Activated T-cell treated with anti-CD3 and anti-CD28 coated beads, Interleukin-2, amount 50 U/mL, for 48 hours (primary cell): ENCODE measurements at regions not wholly inside any gene's neighbourhood (a gene's known extent, or its start where the extent isn't known, plus 50 kb on each side); places are given as distances from the start of the nearest gene placed in this dataset.
"Not testable (repeated sequence)": the region's sequence is repeated elsewhere in the genome, so short reads cannot be mapped to it uniquely, and the experiment has no call there.

Experiments
- DNase-seq, 2 experiments: peaks; one replicate each; pipeline ENCODE4 v3.0.0-alpha.2; 2020

DNA sequence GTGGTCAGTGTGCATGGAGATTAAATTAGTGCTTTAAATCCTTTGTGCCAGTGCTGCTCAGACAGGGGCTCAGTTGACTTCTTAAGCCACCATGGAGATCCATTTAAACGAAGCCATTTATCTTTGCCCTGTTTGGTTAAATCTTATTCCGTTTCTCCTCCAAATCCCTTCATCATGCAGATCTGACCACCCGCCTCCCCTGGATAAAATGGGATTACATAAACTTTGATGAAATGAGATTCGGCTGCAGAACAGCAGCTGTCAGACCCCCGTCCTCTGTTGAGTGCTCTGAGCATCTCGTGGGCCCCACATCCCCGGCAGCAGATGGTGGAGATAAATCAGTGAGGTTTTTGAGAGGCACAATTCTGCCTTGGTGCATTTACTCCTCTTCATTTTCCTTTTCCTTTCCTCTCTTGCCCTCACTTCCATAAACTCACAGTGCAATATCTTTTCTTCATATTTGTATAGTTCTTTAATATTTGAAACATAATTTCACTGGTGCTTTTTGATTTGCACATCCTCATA, 84.4 kb upstream of the TWIST2 start:
- DNase-seq: no peak

DNA sequence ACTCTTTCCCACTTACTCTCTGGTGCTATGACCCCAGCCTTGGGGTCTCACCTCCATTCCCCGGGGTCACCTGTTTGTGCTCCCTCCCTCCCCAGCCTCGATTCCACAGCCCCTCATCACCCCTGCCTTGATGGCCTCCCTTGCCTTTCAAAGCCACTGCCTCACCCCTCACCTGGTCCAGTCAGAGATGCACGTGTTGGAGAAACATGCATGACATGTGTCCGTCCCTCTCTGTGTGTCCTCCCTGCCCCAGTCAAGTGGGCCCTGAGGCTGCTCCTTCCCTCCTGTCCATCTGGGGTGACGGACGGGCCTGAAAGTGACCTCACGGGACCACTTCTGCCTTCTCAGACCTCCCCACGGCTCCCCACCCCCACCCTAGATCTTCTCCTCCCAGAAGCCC, 82.3 kb upstream of the TWIST2 start:
- no peak for DNase-seq

DNA sequence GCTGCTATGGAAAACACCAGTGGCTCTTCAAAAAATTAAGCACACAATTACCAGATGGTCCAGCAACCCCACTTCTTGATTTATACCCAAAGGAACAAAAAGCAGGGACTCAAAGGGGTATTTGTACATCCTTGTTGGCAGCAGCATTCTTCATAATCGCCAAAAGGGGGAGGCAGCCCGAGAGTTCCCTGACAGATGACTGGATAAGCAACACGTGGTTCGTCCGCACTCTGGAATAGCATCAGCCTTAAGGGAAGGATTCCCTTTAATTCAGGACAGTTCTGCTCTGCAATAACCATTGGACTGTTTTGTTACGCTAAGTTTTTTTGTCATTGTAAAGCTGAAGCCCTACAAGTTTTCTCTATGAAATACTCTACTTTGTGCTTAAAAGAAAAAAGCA, 76.7 kb upstream of the TWIST2 start:
- DNase-seq: no peak

DNA sequence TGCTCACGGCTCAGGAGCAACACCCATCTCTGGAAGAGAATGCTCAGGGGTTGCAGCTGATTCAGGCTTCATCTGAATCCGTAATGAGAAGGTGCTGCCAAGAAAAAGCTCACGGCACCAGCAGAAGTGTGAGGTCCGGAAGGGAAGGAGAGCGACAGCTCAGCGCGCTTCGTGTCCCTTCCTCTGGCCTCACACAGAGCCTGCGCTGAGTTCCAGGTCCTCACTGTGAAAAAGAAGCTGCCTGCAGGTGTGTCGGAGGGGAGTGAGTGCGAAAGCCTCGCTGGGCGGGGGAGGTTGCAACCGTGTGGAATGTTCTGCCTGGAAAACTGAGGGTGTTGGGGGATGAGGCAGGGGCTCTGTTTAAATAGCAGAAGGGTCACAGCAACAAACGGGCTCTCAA, 76.2 kb upstream of the TWIST2 start:
- no peak for DNase-seq

DNA sequence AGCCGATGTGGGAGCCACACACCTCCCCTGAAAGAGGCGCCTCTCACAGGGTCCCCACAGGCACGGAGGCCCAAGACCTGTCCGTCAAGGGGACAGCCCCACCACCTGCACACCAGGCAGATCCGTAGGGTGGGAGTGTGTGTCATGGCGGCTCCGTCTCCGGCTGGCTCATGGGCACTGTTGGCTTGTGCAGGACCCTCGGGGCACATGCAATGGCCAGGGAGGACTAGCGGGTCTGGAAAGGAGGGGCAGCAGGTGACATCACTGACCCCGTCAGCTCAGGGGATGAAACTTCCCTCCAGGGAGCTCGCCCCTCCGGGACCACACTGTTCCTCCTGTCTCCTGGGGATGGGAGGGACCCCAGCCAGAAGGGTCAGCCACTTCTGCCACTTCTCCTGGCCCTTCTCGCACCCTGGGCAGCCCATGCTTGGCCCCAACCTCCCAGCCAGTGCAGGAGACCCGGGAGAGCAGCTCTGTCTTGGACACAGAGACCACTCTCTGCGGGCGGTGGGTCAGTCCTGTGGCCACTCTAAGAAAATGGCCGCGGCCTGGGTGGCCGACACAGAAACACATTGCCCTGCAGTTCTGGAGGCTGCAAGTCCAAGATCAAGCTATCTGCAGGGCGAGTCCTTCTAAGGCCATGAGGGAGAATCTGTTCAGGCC, 75.1 kb upstream of the TWIST2 start:
- DNase-seq: no peak

DNA sequence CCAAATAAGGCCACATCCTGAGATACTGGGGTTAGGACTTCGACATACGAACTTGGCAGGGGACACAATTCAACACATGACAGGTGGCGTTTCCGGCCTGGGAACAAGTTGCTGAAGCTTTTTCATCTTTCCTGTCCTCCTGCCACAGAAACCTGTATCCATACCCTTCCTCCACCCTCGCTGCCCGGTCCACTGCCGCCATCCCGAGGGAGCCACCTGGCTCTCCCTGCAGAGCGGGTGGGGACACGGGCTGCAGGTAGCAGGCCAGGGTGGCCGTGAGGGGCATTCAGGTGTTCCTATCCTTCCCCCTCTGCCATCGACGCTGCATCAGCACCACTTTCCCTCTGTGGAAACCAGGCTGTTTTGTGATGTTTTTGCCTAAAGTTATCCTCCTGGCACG, 74.4 kb upstream of the TWIST2 start:
- no peak for DNase-seq

DNA sequence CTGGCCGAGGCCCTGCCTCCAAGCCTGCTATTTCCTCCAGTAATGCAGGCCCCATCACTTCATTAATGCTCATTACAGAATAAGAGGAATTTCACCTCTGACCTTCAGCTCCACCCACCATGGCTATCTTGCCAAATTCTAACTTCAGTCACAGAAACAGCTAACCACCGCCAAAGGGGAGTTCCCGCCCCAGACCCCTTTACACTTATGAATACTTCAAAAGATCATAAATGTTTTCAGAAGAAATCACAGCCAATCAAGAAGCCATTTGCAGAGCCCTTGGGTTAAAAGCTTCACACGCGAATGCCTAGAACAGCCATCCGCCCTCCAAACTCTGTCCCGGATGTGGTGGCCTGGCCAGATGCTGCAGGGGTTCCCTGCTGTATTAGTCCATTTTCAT, 73.8 kb upstream of the TWIST2 start:
- no peak for DNase-seq

DNA sequence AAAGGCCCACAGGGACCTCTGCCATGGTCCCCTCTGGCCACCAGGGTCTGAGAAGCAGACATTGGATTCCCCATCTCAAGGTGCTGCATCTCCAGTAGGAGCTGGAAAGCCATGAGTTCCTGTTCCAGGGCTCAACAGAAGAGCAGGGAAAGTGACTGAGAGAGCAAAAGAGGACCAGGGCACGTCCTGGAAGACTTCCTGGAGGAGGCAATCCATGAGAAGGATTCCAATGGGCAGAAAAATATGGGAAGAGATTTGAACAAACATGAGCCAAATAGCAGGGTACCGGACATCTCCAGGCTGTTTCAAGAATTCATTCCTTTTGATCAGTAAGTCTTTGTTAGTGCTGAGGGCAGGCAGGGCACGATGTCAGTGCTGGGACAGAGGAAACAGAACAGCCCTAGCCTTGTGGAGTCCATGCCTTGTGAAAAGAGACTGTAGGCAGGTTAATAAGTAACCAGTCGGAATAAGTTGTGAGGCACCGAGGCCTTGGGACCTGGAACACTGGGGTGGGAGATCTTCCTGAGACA, 72.8 kb upstream of the TWIST2 start:
- no peak for DNase-seq

DNA sequence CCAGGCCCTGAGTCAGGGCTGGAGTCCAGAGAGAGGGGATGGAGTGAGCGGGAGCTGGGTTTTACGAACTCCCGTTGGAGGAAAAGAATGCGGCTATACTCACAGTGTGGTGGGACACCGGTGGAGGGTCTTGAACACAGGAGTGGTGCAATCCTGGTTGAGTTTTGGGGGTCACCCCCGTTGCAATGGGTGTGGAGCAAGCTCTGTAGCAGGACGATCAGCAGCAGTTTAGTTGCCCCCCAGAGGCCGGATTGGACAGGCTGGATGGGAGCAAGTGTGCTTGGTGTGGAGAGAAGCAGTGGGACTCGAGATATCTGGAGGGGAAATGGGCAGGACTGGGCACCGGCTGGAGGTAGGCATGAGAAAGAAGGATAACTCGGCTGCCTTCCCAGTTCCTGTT, 72.3 kb upstream of the TWIST2 start:
- no peak for DNase-seq

DNA sequence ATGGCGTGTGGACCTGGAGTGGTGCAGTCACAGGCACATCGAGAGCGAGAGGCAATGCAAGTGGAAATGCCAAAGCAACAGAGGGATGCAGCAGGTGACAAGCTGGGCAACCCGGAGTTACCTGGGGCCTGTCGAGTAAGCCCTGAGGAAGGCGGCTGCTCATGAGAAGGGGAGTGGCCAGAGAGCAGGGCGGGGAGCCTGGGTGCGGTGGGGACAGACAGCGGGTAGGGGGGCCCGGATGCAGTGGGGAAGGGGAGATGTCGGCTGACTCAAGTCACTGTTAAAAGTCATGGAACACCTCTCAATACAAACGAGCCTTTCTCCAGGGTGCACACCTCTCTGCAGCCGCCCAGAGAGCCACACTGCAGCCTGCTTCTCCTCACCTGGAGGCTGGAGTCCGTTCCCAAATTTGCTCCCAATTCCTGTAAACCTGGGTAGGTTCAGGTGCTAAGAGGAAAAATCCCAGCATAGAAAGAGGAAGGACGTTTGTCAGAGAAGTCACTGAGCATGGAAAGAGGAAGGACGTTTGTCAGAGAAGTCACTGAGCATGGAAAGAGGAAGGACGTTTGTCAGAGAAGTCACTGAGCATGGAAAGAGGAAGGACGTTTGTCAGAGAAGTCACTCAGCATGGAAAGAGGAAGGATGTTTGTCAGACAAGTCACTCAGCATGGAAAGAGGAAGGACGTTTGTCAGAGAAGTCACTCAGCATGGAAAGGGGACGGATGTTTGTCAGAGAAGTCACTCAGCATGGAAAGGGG, 71.7 kb upstream of the TWIST2 start:
- no peak for DNase-seq

DNA sequence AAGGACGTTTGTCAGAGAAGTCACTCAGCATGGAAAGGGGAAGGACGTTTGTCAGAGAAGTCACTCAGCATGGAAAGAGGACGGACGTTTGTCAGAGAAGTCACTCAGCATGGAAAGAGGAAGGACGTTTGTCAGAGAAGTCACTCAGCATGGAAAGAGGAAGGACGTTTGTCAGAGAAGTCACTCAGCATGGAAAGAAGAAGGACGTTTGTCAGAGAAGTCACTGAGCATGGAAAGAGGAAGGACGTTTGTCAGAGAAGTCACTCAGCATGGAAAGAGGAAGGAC, 71.2 kb upstream of the TWIST2 start:
- DNase-seq: not testable (repeated sequence)

DNA sequence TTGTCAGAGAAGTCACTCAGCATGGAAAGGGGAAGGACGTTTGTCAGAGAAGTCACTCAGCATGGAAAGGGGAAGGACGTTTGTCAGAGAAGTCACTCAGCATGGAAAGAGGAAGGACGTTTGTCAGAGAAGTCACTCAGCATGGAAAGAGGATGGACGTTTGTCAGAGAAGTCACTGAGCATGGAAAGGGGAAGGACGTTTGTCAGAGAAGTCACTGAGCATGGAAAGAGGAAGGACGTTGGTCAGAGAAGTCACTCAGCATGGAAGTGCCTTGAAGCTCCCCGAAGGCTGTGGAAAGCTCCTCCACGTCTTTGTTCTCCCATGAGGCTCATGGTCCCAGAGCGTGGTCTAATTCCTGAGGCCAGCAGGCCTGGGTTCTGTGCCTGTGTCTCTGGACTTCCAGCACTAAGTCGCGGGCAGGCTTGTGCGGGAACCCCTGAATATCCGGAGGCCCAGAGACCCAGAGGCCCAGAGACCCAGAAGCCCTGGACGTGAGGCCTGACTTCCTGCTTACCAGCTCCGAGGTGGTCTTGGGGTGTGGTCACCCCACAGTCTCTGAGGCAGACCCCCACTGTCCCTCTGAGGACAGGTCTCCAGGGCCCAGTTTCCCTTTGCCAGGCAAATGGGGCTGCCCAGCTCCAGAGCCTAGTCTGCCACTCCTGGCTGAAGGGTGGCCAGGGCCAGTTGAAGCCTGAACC, 70.4 kb upstream of the TWIST2 start:
- DNase-seq: no peak

DNA sequence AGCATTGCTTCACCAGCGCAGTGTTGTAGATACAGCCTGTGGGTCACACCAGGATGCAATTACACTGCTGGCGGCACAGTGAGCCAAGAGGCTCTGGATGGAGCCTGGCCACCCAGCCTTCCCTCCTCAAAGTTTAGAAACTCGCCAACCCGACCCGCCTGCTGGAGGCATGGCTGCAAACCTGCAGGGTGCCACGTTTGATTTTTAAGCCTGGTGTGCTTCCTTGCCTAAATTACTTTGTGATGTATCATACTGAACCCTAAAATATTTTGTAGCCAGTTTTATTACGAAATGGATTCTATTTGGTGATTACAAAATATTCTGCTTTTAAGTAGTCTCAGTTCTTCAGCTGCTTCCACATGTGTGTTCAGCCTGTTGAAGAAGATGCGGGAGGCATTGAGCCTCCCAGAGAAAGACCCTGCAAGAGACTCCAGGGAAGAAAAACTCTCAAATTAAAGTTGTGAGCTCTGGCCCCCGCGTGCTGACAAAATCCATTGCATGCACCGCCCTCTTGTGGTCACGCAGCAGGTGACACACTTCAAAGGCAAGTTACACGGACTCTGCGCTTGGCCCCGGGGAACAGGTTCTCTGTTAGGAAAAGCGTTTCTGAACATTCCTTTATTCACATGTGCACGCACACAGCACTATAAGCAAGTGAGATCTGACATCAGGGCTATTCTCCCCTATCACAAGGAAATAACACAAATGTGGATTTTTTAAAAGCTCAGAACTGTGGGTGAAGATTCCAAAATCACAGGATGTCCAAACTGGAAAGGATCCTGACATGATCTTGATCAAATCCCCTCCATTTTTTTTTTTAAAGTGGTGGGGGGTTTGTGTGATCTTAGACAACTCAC, 63.0 kb upstream of the TWIST2 start:
- peak; percentile 65 to 69 for DNase-seq

DNA sequence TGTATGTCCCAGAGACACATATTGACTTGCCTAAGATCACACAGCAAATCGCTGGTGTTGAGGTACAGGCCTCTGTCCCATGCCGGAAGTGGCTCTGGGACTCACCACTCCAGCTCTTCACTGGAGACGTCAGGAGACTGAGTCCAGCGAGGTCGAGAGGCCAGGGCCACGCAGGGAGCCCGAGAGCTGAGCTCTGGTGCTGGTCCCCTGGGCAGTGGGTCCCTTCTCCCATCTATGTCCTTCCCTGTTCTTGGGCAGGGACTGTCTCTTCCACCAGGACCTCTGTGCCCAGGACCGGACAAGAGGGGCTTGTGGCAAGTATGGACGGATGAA, 62.4 kb upstream of the TWIST2 start:
- no peak for DNase-seq

DNA sequence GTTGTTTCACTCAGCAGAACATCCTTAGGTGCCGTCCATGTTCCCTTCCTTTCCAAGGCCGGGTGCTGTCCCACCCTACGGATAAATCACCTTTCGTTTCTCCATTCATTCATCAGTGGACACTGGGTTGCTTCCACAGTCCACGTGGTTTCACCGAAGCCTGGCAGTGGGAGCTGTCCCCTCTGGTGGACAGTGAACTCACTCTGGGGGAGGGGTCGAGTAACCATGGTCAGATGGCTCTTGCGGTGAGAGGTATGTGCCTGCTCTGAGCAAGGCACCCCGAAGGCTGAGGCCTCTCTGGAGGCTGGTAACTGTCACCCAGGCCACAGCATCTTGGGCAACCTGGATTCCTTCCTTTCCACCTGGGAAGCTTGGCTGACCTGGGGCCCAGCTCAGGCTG, 61.5 kb upstream of the TWIST2 start:
- no peak for DNase-seq

DNA sequence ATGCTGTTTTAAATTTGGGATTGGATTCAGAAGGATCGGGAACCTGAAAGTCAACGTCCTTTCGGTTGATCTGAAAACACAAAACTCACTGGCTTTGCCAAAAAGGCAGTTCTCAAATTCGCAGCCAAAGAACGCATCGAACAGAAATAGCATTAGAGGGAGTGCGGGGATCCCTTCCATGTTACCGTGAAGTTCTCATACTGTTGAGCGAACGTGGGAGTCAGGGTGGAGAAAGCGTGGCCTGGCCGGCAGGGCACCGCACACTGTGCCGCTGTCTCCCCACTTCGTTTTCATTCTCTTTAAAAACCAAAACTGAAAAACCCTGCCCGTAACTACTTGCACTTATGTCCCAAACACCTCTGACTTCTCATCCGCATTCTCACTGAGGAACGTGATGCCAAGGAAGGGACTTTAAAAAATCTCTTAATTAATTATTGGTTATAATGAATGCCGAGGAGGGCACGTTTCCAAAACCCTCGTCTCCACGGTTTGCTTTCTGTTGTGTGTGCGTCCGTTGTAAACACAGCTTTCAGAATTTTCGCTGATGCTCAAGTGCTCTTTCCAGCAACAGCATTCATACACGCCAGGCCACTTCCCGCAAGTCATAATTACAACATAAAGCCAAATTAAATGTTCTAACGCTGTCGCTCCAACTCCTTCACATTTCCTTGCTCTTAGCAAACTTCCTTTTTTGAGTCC, 60.9 kb upstream of the TWIST2 start:
- no peak for DNase-seq

DNA sequence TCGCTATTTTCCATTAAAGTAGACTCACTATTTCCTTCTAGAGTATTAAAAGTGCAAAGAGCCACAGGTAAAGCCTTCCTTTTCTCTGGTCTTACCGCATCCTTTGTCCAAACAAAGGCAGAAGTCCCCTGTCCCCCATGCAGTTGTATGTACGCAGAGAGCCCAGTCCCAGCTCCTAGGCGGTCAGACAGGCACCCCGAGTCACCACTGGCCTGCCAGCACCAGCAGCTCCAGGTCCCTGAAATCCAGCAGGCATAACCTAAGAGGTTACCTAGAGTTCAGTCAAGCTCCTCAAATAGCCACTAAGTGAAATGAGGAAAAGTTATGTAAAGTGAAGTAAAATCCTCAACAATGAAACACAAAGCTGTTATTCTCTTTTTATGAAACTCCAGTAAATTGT, 60.4 kb upstream of the TWIST2 start:
- DNase-seq: no peak

DNA sequence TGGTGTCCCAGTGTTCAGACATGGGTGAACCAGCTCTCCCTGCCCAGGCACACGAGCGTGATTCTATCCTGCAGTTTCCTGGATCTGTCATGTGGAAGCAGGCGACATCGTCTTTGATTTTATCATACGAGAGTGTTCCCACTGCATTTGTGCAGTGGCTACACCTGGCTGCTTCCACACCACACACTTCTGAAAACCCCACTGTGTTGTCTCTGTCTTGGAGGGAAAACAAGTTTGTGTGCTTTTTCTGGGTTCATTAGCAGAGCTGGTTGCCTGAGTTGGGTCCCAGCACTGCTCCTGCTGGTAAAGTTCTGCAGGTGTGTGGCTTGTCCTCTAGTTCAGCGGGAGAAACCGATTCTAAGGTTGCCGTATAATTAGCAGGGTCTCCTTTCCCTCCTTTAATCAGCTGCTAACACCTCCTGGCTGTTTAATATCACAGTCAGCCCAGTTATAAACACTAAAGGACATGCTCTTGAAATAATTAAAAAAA, 58.5 kb upstream of the TWIST2 start:
- DNase-seq: no peak

DNA sequence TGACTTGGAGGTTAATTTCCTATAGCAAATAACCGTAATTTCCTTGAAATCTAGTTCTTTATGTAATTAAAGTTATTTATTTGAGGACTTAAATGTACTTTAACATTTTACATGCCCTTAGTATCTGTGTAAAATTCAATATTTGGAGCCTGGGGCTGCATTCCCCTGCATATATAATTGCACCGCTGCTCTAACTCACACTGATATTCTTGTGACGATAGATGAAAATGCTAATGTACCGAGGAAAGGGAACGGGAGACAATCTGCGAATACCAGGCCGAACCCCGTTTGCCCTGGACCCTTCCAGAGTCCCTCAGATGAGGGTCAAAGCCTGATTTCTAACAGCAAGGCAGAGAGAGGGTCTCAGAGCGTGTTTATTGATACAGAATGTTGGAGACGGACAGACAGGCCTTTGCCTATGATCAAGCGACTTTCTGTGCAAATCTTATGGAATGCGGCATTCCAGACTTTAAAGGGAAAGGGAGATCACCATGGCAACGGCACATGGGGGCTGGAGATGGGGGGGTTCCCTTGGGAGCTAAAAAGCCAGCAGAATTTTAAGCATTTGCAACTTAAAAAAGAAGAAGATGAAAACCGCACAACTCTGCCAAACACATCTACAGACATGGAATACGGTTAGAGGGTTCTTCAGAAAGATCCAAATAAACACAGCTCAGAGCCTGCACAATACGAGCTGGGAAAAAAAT, 57.6 kb upstream of the TWIST2 start:
- DNase-seq: no peak

DNA sequence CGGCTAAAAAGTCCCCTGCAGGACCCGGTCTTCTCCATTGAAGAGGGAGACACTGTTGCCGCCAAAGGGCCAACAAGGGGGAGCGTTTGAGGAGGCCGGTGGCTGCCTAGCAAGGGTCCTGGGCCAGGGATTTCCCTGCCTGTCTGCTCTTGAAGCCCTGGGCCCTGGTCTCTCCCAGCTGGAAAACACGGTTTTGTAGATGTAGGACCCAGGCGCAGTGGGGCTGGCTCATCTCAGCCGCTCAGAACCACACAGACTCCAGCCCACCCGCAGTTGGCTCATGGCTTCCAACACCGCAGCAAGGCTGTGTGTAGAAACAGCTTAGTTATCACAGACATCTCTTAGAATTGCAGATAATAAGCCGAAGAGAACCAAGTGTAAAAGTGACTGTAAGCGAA, 57.1 kb upstream of the TWIST2 start:
- no peak for DNase-seq

DNA sequence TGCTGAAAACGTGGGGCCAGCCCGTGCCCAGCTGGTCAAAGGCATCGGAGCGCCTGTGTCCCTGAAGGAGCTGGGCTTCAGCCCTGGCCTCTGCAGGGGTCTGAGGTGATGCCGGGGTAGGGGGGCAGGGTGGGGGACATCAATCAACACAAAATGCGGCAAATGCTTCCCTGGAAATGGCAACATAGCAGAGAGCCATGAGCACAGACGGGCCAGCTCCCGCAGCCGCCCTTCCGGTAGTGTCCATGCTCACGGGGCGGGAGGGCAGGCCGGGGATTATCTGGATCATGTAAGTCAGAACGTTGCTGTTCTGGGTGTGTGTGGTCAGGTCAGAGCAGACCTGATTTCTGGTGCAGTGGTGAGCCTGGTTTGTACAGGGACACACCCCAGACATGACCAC, 56.5 kb upstream of the TWIST2 start:
- no peak for DNase-seq

DNA sequence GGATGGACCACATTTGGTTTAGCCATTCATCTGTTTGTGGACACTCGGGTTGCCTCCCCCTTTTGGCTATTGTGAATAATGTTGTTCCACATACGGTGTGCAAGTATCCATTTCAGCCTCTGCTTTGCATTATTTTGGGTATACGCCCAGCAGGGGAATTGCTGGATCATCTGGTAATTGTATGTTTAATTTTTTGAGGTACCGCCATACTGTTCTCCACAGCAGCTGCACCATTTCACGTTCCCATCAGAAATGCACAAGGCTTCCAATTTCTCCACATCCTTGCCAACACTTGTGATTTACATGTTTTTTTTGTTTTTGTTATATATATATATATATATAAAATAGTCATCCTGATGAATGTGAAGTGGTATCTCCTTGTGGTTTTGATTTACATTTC, 54.6 kb upstream of the TWIST2 start:
- no peak for DNase-seq
